GM23338 (cell line): ENCODE measurements at regions not wholly inside any gene's neighbourhood (a gene's known extent, or its start where the extent isn't known, plus 50 kb on each side); places are given as distances from the start of the nearest gene placed in this dataset.

ENCODE experiments used
- ATAC-seq: fragments of 200-7000 bp; cut with Tn5 transposase; 3 replicates; pipeline ENCODE4 v1.9.1; 2020
- DNase-seq: peaks from one replicate; pipeline ENCODE4 v3.0.0-alpha.2; 2015; ENCODE audit warnings: low spot score
- H2AFZ ChIP-seq: fragments of 200-600 bp; sonication (generic); 2 replicates; pipeline ENCODE4 v1.8.0; 2016; ENCODE audit warnings: antibody characterized with exemption, mild to moderate bottlenecking, moderate library complexity
- H3F3A ChIP-seq: fragments of 200-600 bp; sonication (generic); replicated peaks from 2 replicates; pipeline ENCODE4 v1.8.0; 2017; ENCODE audit warnings: antibody characterized with exemption, mixed run types, low read depth
- H3K27ac ChIP-seq: fragments of 200-600 bp; sonication (generic); 2 replicates; pipeline ENCODE4 v1.6.1; 2016; ENCODE audit warnings: low read depth
- H3K27me3 ChIP-seq: fragments of 200-600 bp; sonication (generic); 2 replicates; pipeline ENCODE4 v1.8.0; 2016; ENCODE audit warnings: mild to moderate bottlenecking, mixed run types, moderate library complexity; ENCODE audit not compliant: insufficient read depth
- H3K36me3 ChIP-seq: fragments of 200-600 bp; sonication (generic); 2 replicates; pipeline ENCODE4 v1.8.0; 2016; ENCODE audit warnings: mild to moderate bottlenecking; ENCODE audit not compliant: insufficient read depth
- H3K4me1 ChIP-seq: fragments of 200-600 bp; sonication (generic); 2 replicates; pipeline ENCODE4 v1.8.0; 2016; ENCODE audit warnings: mild to moderate bottlenecking, moderate library complexity; ENCODE audit not compliant: insufficient read depth
- H3K4me2 ChIP-seq: fragments of 200-600 bp; sonication (generic); 2 replicates; pipeline ENCODE4 v1.7.1; 2017; ENCODE audit warnings: mixed run types
- H3K4me3 ChIP-seq: fragments of 200-600 bp; sonication (generic); 2 replicates; pipeline ENCODE4 v1.6.1; 2016; ENCODE audit warnings: mixed run types
- H3K79me2 ChIP-seq: fragments of 200-600 bp; sonication (generic); replicated peaks from 2 replicates; pipeline ENCODE4 v1.8.0; 2017; ENCODE audit warnings: mild to moderate bottlenecking; ENCODE audit not compliant: insufficient read depth
- H3K9me2 ChIP-seq: fragments of 200-600 bp; sonication (generic); 2 replicates; pipeline ENCODE4 v1.8.0; 2017; ENCODE audit not compliant: insufficient read depth
- H4K20me1 ChIP-seq: fragments of 200-600 bp; sonication (generic); replicated peaks from 2 replicates; pipeline ENCODE4 v1.8.0; 2017; ENCODE audit warnings: mild to moderate bottlenecking; ENCODE audit not compliant: insufficient read depth
- H3K27ac Mint-ChIP-seq: 2 replicates; pipeline ENCODE4 v1.8.0; 2020; ENCODE audit warnings: inconsistent platforms, mild to moderate bottlenecking, moderate library complexity, mixed read lengths
- H3K27me3 Mint-ChIP-seq: 3 replicates; pipeline ENCODE4 v1.8.0; 2022; ENCODE audit warnings: low read depth, mild to moderate bottlenecking, moderate library complexity, mixed read lengths, inconsistent platforms; ENCODE audit not compliant: insufficient read depth, poor library complexity
- H3K36me3 Mint-ChIP-seq: 3 replicates; pipeline ENCODE4 v1.8.0; 2021; ENCODE audit warnings: low read depth, mild to moderate bottlenecking, inconsistent platforms, moderate library complexity, mixed read lengths
- H3K4me1 Mint-ChIP-seq: 3 replicates; pipeline ENCODE4 v1.8.0; 2020; ENCODE audit warnings: mild to moderate bottlenecking, inconsistent platforms, mixed read lengths
- H3K4me3 Mint-ChIP-seq: 3 replicates; pipeline ENCODE4 v1.8.0; 2021; ENCODE audit warnings: moderate library complexity, mild to moderate bottlenecking, inconsistent platforms, mixed read lengths
- H3K9me3 Mint-ChIP-seq: 3 replicates; pipeline ENCODE4 v1.8.0; 2020; ENCODE audit warnings: moderate library complexity, mild to moderate bottlenecking, inconsistent platforms, mixed read lengths
- CREB1 ChIP-seq: fragments of 250-450 bp; sonication (Bioruptor Pico); IDR thresholded peaks from 2 replicates; pipeline ENCODE4 v1.5.0; 2020; ENCODE audit warnings: low read depth, mild to moderate bottlenecking, moderate library complexity
- CTCF ChIP-seq, 2 experiments: fragments of 200-600 bp in 1 of 2; sonication (generic) in 1 of 2; conservative IDR thresholded peaks; 2 replicates each; pipeline versions ENCODE4 v1.5.1 to v1.6.1; 2016 to 2017; ENCODE audit warnings: antibody characterized with exemption in 2 of 2, low read depth in 2 of 2, mild to moderate bottlenecking in 2 of 2, moderate library complexity in 1 of 2
- ETS1 ChIP-seq: IDR thresholded peaks from 2 replicates; pipeline ENCODE4 v1.6.1; 2016; ENCODE audit warnings: antibody characterized with exemption
- EZH2 ChIP-seq: fragments of 200-600 bp; sonication (generic); IDR thresholded peaks from one replicate; pipeline ENCODE4 v1.8.0; 2017; ENCODE audit warnings: antibody characterized with exemption, mild to moderate bottlenecking, low read depth; ENCODE audit not compliant: unreplicated experiment
- EZH2phosphoT487 ChIP-seq: fragments of 200-600 bp; sonication (generic); IDR thresholded peaks from one replicate; pipeline ENCODE4 v1.8.1; 2018; ENCODE audit warnings: antibody characterized with exemption; ENCODE audit not compliant: unreplicated experiment
- JUNB ChIP-seq: IDR thresholded peaks from one replicate; pipeline ENCODE4 v1.6.1; 2016; ENCODE audit warnings: antibody characterized with exemption; ENCODE audit not compliant: unreplicated experiment
- NANOG ChIP-seq: IDR thresholded peaks from 2 replicates; pipeline ENCODE4 v1.6.1; 2016; ENCODE audit warnings: antibody characterized with exemption, borderline replicate concordance
- POLR2AphosphoS5 ChIP-seq: IDR thresholded peaks from 2 replicates; pipeline ENCODE4 v1.6.1; 2016; ENCODE audit warnings: antibody characterized with exemption, low read depth
- REST ChIP-seq: IDR thresholded peaks from one replicate; pipeline ENCODE4 v1.6.1; 2018; ENCODE audit warnings: antibody characterized with exemption; ENCODE audit not compliant: unreplicated experiment
- STAT1 ChIP-seq: IDR thresholded peaks from one replicate; pipeline ENCODE4 v1.6.1; 2016; ENCODE audit warnings: antibody characterized with exemption; ENCODE audit not compliant: unreplicated experiment
- ZNF114 ChIP-seq: fragments of 250-450 bp; sonication (Bioruptor Pico); IDR thresholded peaks from 2 replicates; pipeline ENCODE4 v1.5.0; 2020; ENCODE audit warnings: mild to moderate bottlenecking, moderate library complexity
- ZNF331 ChIP-seq: fragments of 250-450 bp; sonication (Bioruptor Pico); IDR thresholded peaks from 2 replicates; pipeline ENCODE4 v1.5.0; 2020; ENCODE audit warnings: low read depth, mild to moderate bottlenecking, moderate library complexity

- ATAC-seq (no peak), DNase-seq (peak; percentile 1)
- Histone ChIP-seq H3K27me3 (no peaks in the 10 kb centered on the region), H3K4me2 (no peak overlapping the region), H2AFZ (no peak overlapping the region), H3K36me3 (no peaks in the 10 kb centered on the region), H3K79me2 (no peaks in the 10 kb centered on the region), H3K9me2 (no peaks in the 10 kb centered on the region), H3K27ac (no peak overlapping the region), H3F3A (no peaks in the 10 kb centered on the region), H3K4me1 (no peaks in the 10 kb centered on the region), H3K4me3 (no peak overlapping the region), H4K20me1 (no peaks in the 10 kb centered on the region)
- no peaks in the 10 kb centered on the region for H3K4me1 Mint-ChIP-seq
- no peaks in the 10 kb centered on the region for H3K36me3 Mint-ChIP-seq
- H3K27ac Mint-ChIP-seq, result no peak overlapping the region
- H3K4me3 Mint-ChIP-seq, result no peak overlapping the region
- no peaks in the 10 kb centered on the region for H3K9me3 Mint-ChIP-seq
- no peak for TF ChIP-seq ZNF331
- no peak for TF ChIP-seq CTCF (conservative IDR thresholded peaks at IDR 0.05; ENCODE audit: low read depth in 2 of 2)
- TF ChIP-seq POLR2AphosphoS5, result no peak
- no peak for TF ChIP-seq STAT1
- TF ChIP-seq REST, result no peak
- TF ChIP-seq NANOG, result no peak
- TF ChIP-seq CREB1 (CRISPR knock-in tag), result no peak
- TF ChIP-seq EZH2phosphoT487, result no peak
- TF ChIP-seq JUNB, result no peak
- no peak for TF ChIP-seq ETS1
- TF ChIP-seq EZH2, result no peak
- no peak for TF ChIP-seq ZNF114 (CRISPR knock-in tag)
- H3K27me3 Mint-ChIP-seq, result no peaks in the 10 kb centered on the region
These were observed 299.0 kb upstream of the MAGEC2 start for GRCh38 chrX:142503967-142504643.
